B cell (primary cell): ENCODE measurements at regions not wholly inside any gene's neighbourhood (a gene's known extent, or its start where the extent isn't known, plus 50 kb on each side); places are given as distances from the start of the nearest gene placed in this dataset.

Experiments used
- ATAC-seq: fragments of 200-7000 bp; cut with Tn5 transposase; one replicate; pipeline ENCODE4 v1.10.0; 2021; ENCODE audit warnings: low read depth, mild to moderate bottlenecking, moderate number of reproducible peaks, moderate library complexity
- CTCF ChIA-PET: fragments of 350-600 bp; sonication (Branson Sonifier 250); formaldehyde crosslinking; loops from one replicate; lab custom pipeline; 2021; ENCODE audit warnings: antibody characterized with exemption, inconsistent platforms; lab: Charles Lee
- POLR2A ChIA-PET: fragments of 350-600 bp; sonication (Branson Sonifier 250); formaldehyde crosslinking; loops from one replicate; lab custom pipeline; 2021; ENCODE audit warnings: antibody characterized with exemption; lab: Charles Lee
- DNase-seq: peaks from one replicate; pipeline ENCODE4 v3.0.0; 2013
- H2AFZ ChIP-seq: 2 replicates; pipeline ENCODE4 v1.6.1; 2012; ENCODE audit warnings: mild to moderate bottlenecking, low read depth, low read length; ENCODE audit not compliant: insufficient read depth, poor library complexity, severe bottlenecking
- H3K27ac ChIP-seq, 2 donors: 1 replicate in 1 of 2; 2 replicates in 1 of 2; pipeline ENCODE4 v1.5.1; 2012 to 2013; ENCODE audit warnings: low read length in 2 of 2, mild to moderate bottlenecking in 2 of 2, moderate library complexity in 1 of 2
- H3K27me3 ChIP-seq, 4 experiments: fragments of 200-600 bp in 1 of 4; sonication (generic) in 1 of 4; replicated peaks in 1 of 4; 1 replicate in 2 of 4; 2 replicates in 2 of 4; pipeline versions ENCODE4 v1.6.1 to v1.7.0; 2013 to 2016; ENCODE audit warnings: low read length in 3 of 4, mild to moderate bottlenecking in 2 of 4, mixed read lengths in 1 of 4, moderate library complexity in 1 of 4; ENCODE audit not compliant: insufficient read depth in 4 of 4, control insufficient read depth in 3 of 4; ENCODE audit errors: control extremely low read depth in 1 of 4
- H3K36me3 ChIP-seq, 2 experiments: replicated peaks in 1 of 2; 1 replicate in 1 of 2; 2 replicates in 1 of 2; pipeline versions ENCODE4 v1.6.1 to v1.7.1; 2013; ENCODE audit warnings: low read length in 1 of 2; ENCODE audit not compliant: insufficient read depth in 2 of 2, control insufficient read depth in 1 of 2; ENCODE audit errors: control extremely low read depth in 1 of 2, extremely low read depth in 1 of 2
- H3K4me1 ChIP-seq, 2 donors: fragments of 200-600 bp in 1 of 2; sonication (generic) in 1 of 2; 1 replicate in 1 of 2; 2 replicates in 1 of 2; pipeline versions ENCODE4 v1.5.1 to v1.6.1; 2013 to 2017; ENCODE audit warnings: low read length in 2 of 2; ENCODE audit not compliant: control insufficient read depth in 2 of 2, insufficient read depth in 2 of 2
- H3K4me2 ChIP-seq: replicated peaks from 2 replicates; pipeline ENCODE3; 2012; ENCODE audit warnings: mild to moderate bottlenecking, low read depth, low read length; ENCODE audit not compliant: poor library complexity, severe bottlenecking
- H3K4me3 ChIP-seq, 5 experiments: fragments of 200-600 bp in 1 of 5; sonication (generic) in 1 of 5; 1 replicate in 3 of 5; 2 replicates in 2 of 5; pipeline versions ENCODE4 v1.5.1 to v1.7.0; 2011 to 2016; ENCODE audit warnings: low read length in 4 of 5, mild to moderate bottlenecking in 4 of 5, low read depth in 2 of 5, control low read depth in 1 of 5, moderate library complexity in 1 of 5; ENCODE audit not compliant: insufficient read depth in 1 of 5; ENCODE audit errors: control extremely low read depth in 1 of 5, extremely low read depth in 1 of 5
- H3K79me2 ChIP-seq: fragments of 200-600 bp; sonication (generic); one replicate; pipeline ENCODE4 v1.6.0; 2016; ENCODE audit warnings: low read length; ENCODE audit not compliant: control insufficient read depth, insufficient read depth
- H3K9ac ChIP-seq: fragments of 200-600 bp; sonication (generic); 2 replicates; pipeline ENCODE4 v1.6.1; 2017; ENCODE audit warnings: mild to moderate bottlenecking, low read length, moderate library complexity
- H3K9me3 ChIP-seq, 3 donors: one replicate each; pipeline versions ENCODE4 v1.6.1 to v1.7.1; 2013; ENCODE audit warnings: low read length in 2 of 3; ENCODE audit not compliant: control insufficient read depth in 2 of 3, insufficient read depth in 1 of 3; ENCODE audit errors: control extremely low read depth in 1 of 3
- H4K20me1 ChIP-seq: 2 replicates; pipeline ENCODE4 v1.6.0; 2012; ENCODE audit warnings: mild to moderate bottlenecking, low read length; ENCODE audit not compliant: insufficient read depth, control insufficient read depth, poor library complexity, severe bottlenecking
- H3K27ac Mint-ChIP-seq: one replicate; pipeline ENCODE4 v1.8.0; 2021; ENCODE audit warnings: mixed read lengths
- H3K27me3 Mint-ChIP-seq: one replicate; pipeline ENCODE4 v1.8.0; 2021; ENCODE audit warnings: mixed read lengths
- H3K4me1 Mint-ChIP-seq: one replicate; pipeline ENCODE4 v1.8.0; 2021; ENCODE audit warnings: mixed read lengths
- H3K4me3 Mint-ChIP-seq: one replicate; pipeline ENCODE4 v1.8.0; 2021; ENCODE audit warnings: mixed read lengths
- H3K9me3 Mint-ChIP-seq: one replicate; pipeline ENCODE4 v1.8.0; 2022; ENCODE audit warnings: mixed read lengths; ENCODE audit not compliant: insufficient read depth
- EZH2 ChIP-seq: IDR thresholded peaks from 2 replicates; pipeline ENCODE4 v1.6.1; 2012; ENCODE audit warnings: borderline replicate concordance, low read depth, mild to moderate bottlenecking, moderate library complexity, low read length; ENCODE audit not compliant: insufficient read depth, poor library complexity, severe bottlenecking
- WGBS: methylation state at CpG from one replicate; pipeline ENCODE4 v1.1.5; 2013; ENCODE audit warnings: missing lambda C conversion rate; ENCODE audit not compliant: insufficient coverage; 5-methylcytosine and 5-hydroxymethylcytosine counted together
- intact Hi-C: fragments of 100-400 bp; cut with micrococcal nuclease; formaldehyde crosslinking; loops from one replicate; pipeline ENCODE4 v1.10.0; 2022
- TF ChIP-seq, protein P1 (sequence below): fragments of 200-600 bp; IDR thresholded peaks from one replicate; pipeline ENCODE4 v1.8.0; 2022; ENCODE audit warnings: antibody characterized with exemption, mild to moderate bottlenecking

GRCh38 chr10:117817116-117817515 lies 229.6 kb downstream of the RAB11FIP2 start:
- H3K27me3 ChIP-seq, result peaks cover 0 to 5% (median 0%) of the 10 kb centered on the region in 4 experiments
- no peak overlapping the region for H3K27ac Mint-ChIP-seq
- ChIA-PET CTCF (no interaction called here), POLR2A (no interaction called here)
- no peaks in the 10 kb centered on the region for H3K79me2 ChIP-seq
- H3K27me3 Mint-ChIP-seq, result peaks cover 21% of the 10 kb centered on the region
- DNase-seq (no peak), ATAC-seq (no peak)
- peaks cover 4% of the 10 kb centered on the region for H3K9me3 Mint-ChIP-seq
- H3K36me3 ChIP-seq, result no peaks in the 10 kb centered on the region
- intact Hi-C loops, result no loop called here
- no peak overlapping the region for H3K4me2 ChIP-seq
- no peak overlapping the region for H2AFZ ChIP-seq
- no peak overlapping the region for H3K9ac ChIP-seq
- H3K4me1 Mint-ChIP-seq, result no peaks in the 10 kb centered on the region
- H3K4me1 ChIP-seq, result no peaks in the 10 kb centered on the region
- H3K27ac ChIP-seq, result no peak overlapping the region
- peaks cover 0 to 5% (median 0%) of the 10 kb centered on the region in 3 donors for H3K9me3 ChIP-seq
- no peak overlapping the region for H3K4me3 Mint-ChIP-seq
- no peaks in the 10 kb centered on the region for H4K20me1 ChIP-seq
- TF ChIP-seq, protein P1, sequence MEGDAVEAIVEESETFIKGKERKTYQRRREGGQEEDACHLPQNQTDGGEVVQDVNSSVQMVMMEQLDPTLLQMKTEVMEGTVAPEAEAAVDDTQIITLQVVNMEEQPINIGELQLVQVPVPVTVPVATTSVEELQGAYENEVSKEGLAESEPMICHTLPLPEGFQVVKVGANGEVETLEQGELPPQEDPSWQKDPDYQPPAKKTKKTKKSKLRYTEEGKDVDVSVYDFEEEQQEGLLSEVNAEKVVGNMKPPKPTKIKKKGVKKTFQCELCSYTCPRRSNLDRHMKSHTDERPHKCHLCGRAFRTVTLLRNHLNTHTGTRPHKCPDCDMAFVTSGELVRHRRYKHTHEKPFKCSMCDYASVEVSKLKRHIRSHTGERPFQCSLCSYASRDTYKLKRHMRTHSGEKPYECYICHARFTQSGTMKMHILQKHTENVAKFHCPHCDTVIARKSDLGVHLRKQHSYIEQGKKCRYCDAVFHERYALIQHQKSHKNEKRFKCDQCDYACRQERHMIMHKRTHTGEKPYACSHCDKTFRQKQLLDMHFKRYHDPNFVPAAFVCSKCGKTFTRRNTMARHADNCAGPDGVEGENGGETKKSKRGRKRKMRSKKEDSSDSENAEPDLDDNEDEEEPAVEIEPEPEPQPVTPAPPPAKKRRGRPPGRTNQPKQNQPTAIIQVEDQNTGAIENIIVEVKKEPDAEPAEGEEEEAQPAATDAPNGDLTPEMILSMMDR, result no peak
- TF ChIP-seq EZH2, result no peak
- H3K4me3 ChIP-seq, result no peak overlapping the region
- 63% methylated on average over 2 of the region's 3 CpGs for WGBS

DNA sequence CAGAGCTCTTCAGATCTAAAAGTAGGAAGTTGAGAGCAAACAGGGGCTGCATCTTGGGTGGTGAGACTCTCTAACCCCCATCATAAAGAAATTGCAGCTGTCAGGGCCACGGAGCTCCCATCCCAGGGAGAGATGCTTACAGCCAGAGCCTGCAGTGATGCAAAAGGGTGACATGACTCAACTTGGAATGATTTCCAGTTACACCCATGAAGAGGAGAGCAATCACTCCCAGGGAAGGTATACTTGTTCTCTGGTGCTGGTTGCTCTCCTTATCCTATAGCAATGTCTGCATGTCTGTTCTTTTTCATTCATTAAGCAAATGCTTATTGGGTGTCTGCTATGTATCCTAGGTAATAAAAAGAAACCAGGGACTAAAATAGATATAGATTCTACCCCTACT lies 228.0 kb downstream of the RAB11FIP2 start:
- POLR2A ChIA-PET, result no interaction called here
- intact Hi-C loops, result no loop called here
- Mint-ChIP-seq H3K4me1 (no peaks in the 10 kb centered on the region), H3K9me3 (peaks cover 2% of the 10 kb centered on the region), H3K27ac (no peak overlapping the region), H3K4me3 (no peak overlapping the region), H3K27me3 (peaks cover 21% of the 10 kb centered on the region)
- Histone ChIP-seq H2AFZ (no peak overlapping the region), H3K4me2 (no peak overlapping the region), H4K20me1 (no peaks in the 10 kb centered on the region), H3K27ac (no peak overlapping the region), H3K36me3 (no peaks in the 10 kb centered on the region), H3K4me3 (no peak overlapping the region), H3K27me3 (peaks cover 0 to 5% (median 0%) of the 10 kb centered on the region in 4 experiments), H3K9me3 (peaks cover 0 to 5% (median 0%) of the 10 kb centered on the region in 3 donors), H3K79me2 (no peaks in the 10 kb centered on the region), H3K9ac (no peak overlapping the region), H3K4me1 (no peaks in the 10 kb centered on the region)
- ATAC-seq, result no peak
- TF ChIP-seq, protein P1, result no peak
- no peak for TF ChIP-seq EZH2
- DNase-seq, result no peak
- 67% methylated on average over 1 of the region's 1 CpG for WGBS
- CTCF ChIA-PET, result no interaction called here
